ENCODE measurements at regions not wholly inside any gene's neighbourhood (a gene's known extent, or its start where the extent isn't known, plus 50 kb on each side); places are given as distances from the start of the nearest gene placed in this dataset.

- no peak for TF ChIP-seq CTCF (tag by site-specific recombination; IDR thresholded peaks at IDR 0.05)
- no peak for TF ChIP-seq ZFP37 (tag by site-specific recombination; IDR thresholded peaks at IDR 0.05)
- no peak for TF ChIP-seq ZNF24 (tag by site-specific recombination; IDR thresholded peaks at IDR 0.05)
- no peak for TF ChIP-seq ZNF670 (tag by site-specific recombination; IDR thresholded peaks at IDR 0.05; ENCODE audit: low read depth)
- no peak for TF ChIP-seq ZBTB6 (tag by site-specific recombination; IDR thresholded peaks at IDR 0.05)
- TF ChIP-seq RBAK (tag by site-specific recombination; IDR thresholded peaks at IDR 0.05): no peak
- TF ChIP-seq BCL11A (tag by site-specific recombination; IDR thresholded peaks at IDR 0.05; ENCODE audit: low read depth): no peak
- no peak for TF ChIP-seq ELK4 (IDR thresholded peaks at IDR 0.05; ENCODE audit: borderline replicate concordance, low read depth, low read length)
- TF ChIP-seq ZNF23 (tag by site-specific recombination; IDR thresholded peaks at IDR 0.05; ENCODE audit: borderline replicate concordance): no peak
- TF ChIP-seq ZNF785 (tag by site-specific recombination; IDR thresholded peaks at IDR 0.05): no peak
Observed at GRCh38 chr2:220220009-220220408, 592.6 kb downstream of the SLC4A3 start.
